ENCODE measurements at regions not wholly inside any gene's neighbourhood (a gene's known extent, or its start where the extent isn't known, plus 50 kb on each side); places are given as distances from the start of the nearest gene placed in this dataset.

DNA sequence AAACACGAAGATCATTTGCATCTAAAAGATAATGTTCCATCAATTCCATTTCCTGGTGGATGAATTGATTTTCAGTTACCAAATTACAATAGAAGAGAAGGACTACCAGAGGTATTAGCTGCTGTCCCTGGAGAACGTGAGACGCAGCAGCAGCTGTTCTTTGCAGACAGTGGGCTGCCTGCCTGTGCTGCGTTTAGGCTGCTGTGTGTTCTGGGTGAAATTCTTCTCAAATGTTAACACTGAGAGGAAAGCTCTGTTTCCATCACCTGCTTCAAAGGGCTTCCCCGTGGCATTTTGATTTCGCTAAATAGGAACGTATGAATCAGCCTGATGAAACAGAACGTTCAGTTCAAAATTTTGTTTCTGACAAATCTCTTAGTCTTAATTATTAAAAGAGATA, 362.2 kb downstream of the C6orf118 start:
- BruUV-seq (replicated peaks) = no TSS peak
- H2BK120ac ChIP-seq (ENCODE audit: low read depth, low read length) = no peak overlapping the region
- no peak for ATAC-seq (ENCODE audit: low read depth)
- H2AFZ ChIP-seq (replicated peaks; ENCODE audit: low read length, poor library complexity) = no peak overlapping the region
- H4K20me1 ChIP-seq (ENCODE audit: insufficient read depth, low read length) = no peaks in the 10 kb centered on the region
- no peak for DNase-seq
- intact Hi-C loops (cut with micrococcal nuclease) (no loop called here), in situ Hi-C loops (cut with MboI; ENCODE audit: low sequenced_read_pairs) (no loop called here), dilution Hi-C loops (cut with HindIII; ENCODE audit: low sequenced_read_pairs, unreplicated experiment) (no loop called here)
- H2BK20ac ChIP-seq (ENCODE audit: low read depth, low read length) = no peak overlapping the region
- no peak overlapping the region for H3K4ac ChIP-seq (ENCODE audit: low read depth, low read length)
- H3K9me1 ChIP-seq (ENCODE audit: insufficient read depth, low read length) = no peaks in the 10 kb centered on the region
- no peak overlapping the region for H2AK5ac ChIP-seq (ENCODE audit: low read depth, low read length)
- POLR2A ChIA-PET (ENCODE audit: unreplicated experiment) = no interaction called here
- H2BK5ac ChIP-seq (ENCODE audit: low read depth, low read length, poor library complexity, severe bottlenecking) = no peak overlapping the region
- H4K91ac ChIP-seq (ENCODE audit: insufficient read depth, low read depth, low read length) = no peak overlapping the region
- H3K9me3 ChIP-seq (ENCODE audit: control insufficient read depth, insufficient read depth, low read length) = peaks cover 4% of the 10 kb centered on the region; the same call in 1 of the 2 replicates
- H3K23ac ChIP-seq (ENCODE audit: low read depth, low read length) = no peak overlapping the region
- H3K27ac ChIP-seq (ENCODE audit: insufficient read depth, low read length) = no peak overlapping the region
- no peak overlapping the region for H4K8ac ChIP-seq (ENCODE audit: low read depth in 2 of 2, low read length in 2 of 2)
- H4K5ac ChIP-seq (ENCODE audit: low read depth, low read length) = no peak overlapping the region
- H3K4me3 ChIP-seq (ENCODE audit: insufficient read depth, low read depth, low read length) = no peak overlapping the region
- no peaks in the 10 kb centered on the region for H3K4me1 ChIP-seq (ENCODE audit: control insufficient read depth, insufficient read depth, low read length)
- no peak overlapping the region for H3K18ac ChIP-seq (ENCODE audit: low read depth, low read length)
- H3K14ac ChIP-seq (replicated peaks; ENCODE audit: low read depth, low read length) = no peak overlapping the region
- H3K4me2 ChIP-seq (ENCODE audit: low read depth, low read length) = no peak overlapping the region
- CTCF ChIA-PET = no interaction called here
- H3K36me3 ChIP-seq (ENCODE audit: control insufficient read depth, insufficient read depth, low read length) = no peaks in the 10 kb centered on the region
- H2AK9ac ChIP-seq (replicated peaks; ENCODE audit: low read depth, low read length, poor library complexity) = no peak overlapping the region
- H3K9ac ChIP-seq (ENCODE audit: low read depth, low read length) = no peak overlapping the region
- H3K79me1 ChIP-seq (ENCODE audit: low read depth in 1 of 2, low read length in 2 of 2) = no peaks in the 10 kb centered on the region
- H3K27me3 ChIP-seq (ENCODE audit: control insufficient read depth, insufficient read depth, low read length) = no peaks in the 10 kb centered on the region
- H3K56ac ChIP-seq (ENCODE audit: extremely low read depth, insufficient read depth, low read length) = no peak overlapping the region
- TF ChIP-seq MAFK (IDR thresholded peaks at IDR 0.05; ENCODE audit: low read depth, low read length) (no peak), CEBPB (IDR thresholded peaks at IDR 0.05; ENCODE audit: low read depth, low read length) (no peak), MAZ (IDR thresholded peaks at IDR 0.05; ENCODE audit: borderline replicate concordance, low read depth, low read length) (no peak), NFE2L2 (IDR thresholded peaks at IDR 0.05; ENCODE audit: low read depth, low read length) (no peak), FOS (IDR thresholded peaks at IDR 0.05; ENCODE audit: low read depth, low read length) (no peak), RCOR1 (IDR thresholded peaks at IDR 0.05; ENCODE audit: insufficient replicate concordance, low read length) (no peak), SMC3 (IDR thresholded peaks at IDR 0.05; ENCODE audit: low read depth, low read length) (no peak), CHD1 (IDR thresholded peaks at IDR 0.05; ENCODE audit: low read depth, low read length) (no peak), BHLHE40 (IDR thresholded peaks at IDR 0.05; ENCODE audit: low read depth, low read length) (no peak), RFX5 (IDR thresholded peaks at IDR 0.05; ENCODE audit: low read depth, low read length) (no peak), MXI1 (IDR thresholded peaks at IDR 0.05; ENCODE audit: borderline replicate concordance, low read depth, low read length) (no peak), POLR2A (IDR thresholded peaks at IDR 0.05; ENCODE audit: low read depth, low read length) (no peak), RAD21 (IDR thresholded peaks at IDR 0.05; ENCODE audit: low read length) (no peak)
- TF ChIP-seq, protein P1, sequence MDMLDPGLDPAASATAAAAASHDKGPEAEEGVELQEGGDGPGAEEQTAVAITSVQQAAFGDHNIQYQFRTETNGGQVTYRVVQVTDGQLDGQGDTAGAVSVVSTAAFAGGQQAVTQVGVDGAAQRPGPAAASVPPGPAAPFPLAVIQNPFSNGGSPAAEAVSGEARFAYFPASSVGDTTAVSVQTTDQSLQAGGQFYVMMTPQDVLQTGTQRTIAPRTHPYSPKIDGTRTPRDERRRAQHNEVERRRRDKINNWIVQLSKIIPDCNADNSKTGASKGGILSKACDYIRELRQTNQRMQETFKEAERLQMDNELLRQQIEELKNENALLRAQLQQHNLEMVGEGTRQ (IDR thresholded peaks at IDR 0.05; ENCODE audit: low read depth, low read length) = no peak
- TF ChIP-seq, protein P2, sequence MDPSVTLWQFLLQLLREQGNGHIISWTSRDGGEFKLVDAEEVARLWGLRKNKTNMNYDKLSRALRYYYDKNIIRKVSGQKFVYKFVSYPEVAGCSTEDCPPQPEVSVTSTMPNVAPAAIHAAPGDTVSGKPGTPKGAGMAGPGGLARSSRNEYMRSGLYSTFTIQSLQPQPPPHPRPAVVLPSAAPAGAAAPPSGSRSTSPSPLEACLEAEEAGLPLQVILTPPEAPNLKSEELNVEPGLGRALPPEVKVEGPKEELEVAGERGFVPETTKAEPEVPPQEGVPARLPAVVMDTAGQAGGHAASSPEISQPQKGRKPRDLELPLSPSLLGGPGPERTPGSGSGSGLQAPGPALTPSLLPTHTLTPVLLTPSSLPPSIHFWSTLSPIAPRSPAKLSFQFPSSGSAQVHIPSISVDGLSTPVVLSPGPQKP (IDR thresholded peaks at IDR 0.05; ENCODE audit: borderline replicate concordance, low read depth, low read length) = no peak
- TF ChIP-seq, protein P3, sequence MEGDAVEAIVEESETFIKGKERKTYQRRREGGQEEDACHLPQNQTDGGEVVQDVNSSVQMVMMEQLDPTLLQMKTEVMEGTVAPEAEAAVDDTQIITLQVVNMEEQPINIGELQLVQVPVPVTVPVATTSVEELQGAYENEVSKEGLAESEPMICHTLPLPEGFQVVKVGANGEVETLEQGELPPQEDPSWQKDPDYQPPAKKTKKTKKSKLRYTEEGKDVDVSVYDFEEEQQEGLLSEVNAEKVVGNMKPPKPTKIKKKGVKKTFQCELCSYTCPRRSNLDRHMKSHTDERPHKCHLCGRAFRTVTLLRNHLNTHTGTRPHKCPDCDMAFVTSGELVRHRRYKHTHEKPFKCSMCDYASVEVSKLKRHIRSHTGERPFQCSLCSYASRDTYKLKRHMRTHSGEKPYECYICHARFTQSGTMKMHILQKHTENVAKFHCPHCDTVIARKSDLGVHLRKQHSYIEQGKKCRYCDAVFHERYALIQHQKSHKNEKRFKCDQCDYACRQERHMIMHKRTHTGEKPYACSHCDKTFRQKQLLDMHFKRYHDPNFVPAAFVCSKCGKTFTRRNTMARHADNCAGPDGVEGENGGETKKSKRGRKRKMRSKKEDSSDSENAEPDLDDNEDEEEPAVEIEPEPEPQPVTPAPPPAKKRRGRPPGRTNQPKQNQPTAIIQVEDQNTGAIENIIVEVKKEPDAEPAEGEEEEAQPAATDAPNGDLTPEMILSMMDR (conservative IDR thresholded peaks at IDR 0.05; ENCODE audit: low read depth, low read length) = no peak
- 60% methylated on average over 1 of the region's 8 CpGs; no CpG with 5 or more reads in 1 of the 2 experiments for WGBS, 2 experiments (ENCODE audit: extremely low coverage in 2 of 2, insufficient read length in 1 of 2)
- H2BK15ac ChIP-seq (ENCODE audit: low read depth, low read length) = no peak overlapping the region

Data from IMR-90 (cell line).